IMR-90 (cell line): ENCODE measurements at regions not wholly inside any gene's neighbourhood (a gene's known extent, or its start where the extent isn't known, plus 50 kb on each side); places are given as distances from the start of the nearest gene placed in this dataset.

Source experiments
- BHLHE40 ChIP-seq: fragments of 150-350 bp; IDR thresholded peaks from 2 replicates; pipeline ENCODE4 v1.6.1; 2016; ENCODE audit warnings: mild to moderate bottlenecking, low read depth, low read length
- CEBPB ChIP-seq: IDR thresholded peaks from 2 replicates; pipeline ENCODE4 v1.6.1; 2012; ENCODE audit warnings: low read depth, low read length, improper control_type of control experiment
- CHD1 ChIP-seq: IDR thresholded peaks from 2 replicates; pipeline ENCODE4 v1.6.1; 2012; ENCODE audit warnings: low read depth, low read length, improper control_type of control experiment
- FOS ChIP-seq: fragments of 150-350 bp; IDR thresholded peaks from 2 replicates; pipeline ENCODE4 v1.6.1; 2016; ENCODE audit warnings: low read depth, low read length
- MAFK ChIP-seq: IDR thresholded peaks from 2 replicates; pipeline ENCODE4 v1.6.1; 2012; ENCODE audit warnings: low read depth, low read length, improper control_type of control experiment
- MXI1 ChIP-seq: IDR thresholded peaks from 2 replicates; pipeline ENCODE4 v1.6.1; 2012; ENCODE audit warnings: low read depth, mild to moderate bottlenecking, low read length, moderate library complexity, borderline replicate concordance
- NFE2L2 ChIP-seq: fragments of 150-350 bp; IDR thresholded peaks from 2 replicates; pipeline ENCODE4 v1.6.1; 2016; ENCODE audit warnings: low read depth, mild to moderate bottlenecking, low read length
- POLR2A ChIP-seq: IDR thresholded peaks from 2 replicates; pipeline ENCODE4 v1.6.1; 2012; ENCODE audit warnings: mild to moderate bottlenecking, low read depth, low read length
- RCOR1 ChIP-seq: IDR thresholded peaks from 2 replicates; pipeline ENCODE4 v1.6.1; 2012; ENCODE audit warnings: mild to moderate bottlenecking, low read length, improper control_type of control experiment; ENCODE audit not compliant: insufficient replicate concordance
- SMC3 ChIP-seq: fragments of 150-350 bp; IDR thresholded peaks from 2 replicates; pipeline ENCODE4 v1.6.1; 2016; ENCODE audit warnings: low read depth, mild to moderate bottlenecking, antibody characterized with exemption, low read length, moderate library complexity
- TF ChIP-seq, protein P1 (sequence below): fragments of 150-350 bp; IDR thresholded peaks from 2 replicates; pipeline ENCODE4 v1.6.1; 2016; ENCODE audit warnings: low read depth, mild to moderate bottlenecking, low read length, moderate library complexity, borderline replicate concordance
- TF ChIP-seq, protein P2 (sequence below): conservative IDR thresholded peaks from 2 replicates; pipeline ENCODE4 v1.5.1; 2012; ENCODE audit warnings: mild to moderate bottlenecking, low read depth, low read length, improper control_type of control experiment
- TF ChIP-seq, protein P3 (sequence below): fragments of 150-350 bp; IDR thresholded peaks from 2 replicates; pipeline ENCODE4 v1.6.1; 2017; ENCODE audit warnings: mild to moderate bottlenecking, antibody characterized with exemption, low read length, low read depth

DNA sequence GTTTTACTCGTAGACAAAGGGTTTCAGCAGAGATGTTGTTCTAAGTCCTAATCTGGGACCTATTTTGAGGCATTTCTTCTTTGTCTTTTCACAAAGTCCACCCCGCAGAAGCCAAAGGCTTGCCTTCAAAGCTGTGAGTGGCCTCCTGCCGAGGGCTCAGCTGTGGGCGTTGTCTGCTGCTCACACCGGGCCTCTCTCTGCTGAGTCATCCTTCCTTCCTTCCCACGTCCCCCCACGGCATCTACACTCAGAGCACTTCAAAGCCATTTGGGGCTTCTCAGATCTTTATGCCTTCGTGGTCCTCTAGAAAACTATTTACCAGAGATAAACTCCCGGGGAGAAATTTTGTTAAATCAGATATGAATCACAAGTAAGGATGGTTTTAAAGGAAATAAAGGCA lies 115.9 kb upstream of the TMPO start:
- TF ChIP-seq MXI1 (no peak), CEBPB (no peak), CHD1 (no peak), POLR2A (no peak), BHLHE40 (no peak), FOS (peak; percentile 70), SMC3 (no peak), MAFK (peak; percentile 59), RCOR1 (no peak), NFE2L2 (peak; percentile 94)
- TF ChIP-seq, protein P1, sequence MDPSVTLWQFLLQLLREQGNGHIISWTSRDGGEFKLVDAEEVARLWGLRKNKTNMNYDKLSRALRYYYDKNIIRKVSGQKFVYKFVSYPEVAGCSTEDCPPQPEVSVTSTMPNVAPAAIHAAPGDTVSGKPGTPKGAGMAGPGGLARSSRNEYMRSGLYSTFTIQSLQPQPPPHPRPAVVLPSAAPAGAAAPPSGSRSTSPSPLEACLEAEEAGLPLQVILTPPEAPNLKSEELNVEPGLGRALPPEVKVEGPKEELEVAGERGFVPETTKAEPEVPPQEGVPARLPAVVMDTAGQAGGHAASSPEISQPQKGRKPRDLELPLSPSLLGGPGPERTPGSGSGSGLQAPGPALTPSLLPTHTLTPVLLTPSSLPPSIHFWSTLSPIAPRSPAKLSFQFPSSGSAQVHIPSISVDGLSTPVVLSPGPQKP, result no peak
- TF ChIP-seq, protein P2, sequence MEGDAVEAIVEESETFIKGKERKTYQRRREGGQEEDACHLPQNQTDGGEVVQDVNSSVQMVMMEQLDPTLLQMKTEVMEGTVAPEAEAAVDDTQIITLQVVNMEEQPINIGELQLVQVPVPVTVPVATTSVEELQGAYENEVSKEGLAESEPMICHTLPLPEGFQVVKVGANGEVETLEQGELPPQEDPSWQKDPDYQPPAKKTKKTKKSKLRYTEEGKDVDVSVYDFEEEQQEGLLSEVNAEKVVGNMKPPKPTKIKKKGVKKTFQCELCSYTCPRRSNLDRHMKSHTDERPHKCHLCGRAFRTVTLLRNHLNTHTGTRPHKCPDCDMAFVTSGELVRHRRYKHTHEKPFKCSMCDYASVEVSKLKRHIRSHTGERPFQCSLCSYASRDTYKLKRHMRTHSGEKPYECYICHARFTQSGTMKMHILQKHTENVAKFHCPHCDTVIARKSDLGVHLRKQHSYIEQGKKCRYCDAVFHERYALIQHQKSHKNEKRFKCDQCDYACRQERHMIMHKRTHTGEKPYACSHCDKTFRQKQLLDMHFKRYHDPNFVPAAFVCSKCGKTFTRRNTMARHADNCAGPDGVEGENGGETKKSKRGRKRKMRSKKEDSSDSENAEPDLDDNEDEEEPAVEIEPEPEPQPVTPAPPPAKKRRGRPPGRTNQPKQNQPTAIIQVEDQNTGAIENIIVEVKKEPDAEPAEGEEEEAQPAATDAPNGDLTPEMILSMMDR, result no peak
- TF ChIP-seq, protein P3, sequence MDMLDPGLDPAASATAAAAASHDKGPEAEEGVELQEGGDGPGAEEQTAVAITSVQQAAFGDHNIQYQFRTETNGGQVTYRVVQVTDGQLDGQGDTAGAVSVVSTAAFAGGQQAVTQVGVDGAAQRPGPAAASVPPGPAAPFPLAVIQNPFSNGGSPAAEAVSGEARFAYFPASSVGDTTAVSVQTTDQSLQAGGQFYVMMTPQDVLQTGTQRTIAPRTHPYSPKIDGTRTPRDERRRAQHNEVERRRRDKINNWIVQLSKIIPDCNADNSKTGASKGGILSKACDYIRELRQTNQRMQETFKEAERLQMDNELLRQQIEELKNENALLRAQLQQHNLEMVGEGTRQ, result no peak
